ENCODE measurements at regions not wholly inside any gene's neighbourhood (a gene's known extent, or its start where the extent isn't known, plus 50 kb on each side); places are given as distances from the start of the nearest gene placed in this dataset.

- TF ChIP-seq, protein P1, sequence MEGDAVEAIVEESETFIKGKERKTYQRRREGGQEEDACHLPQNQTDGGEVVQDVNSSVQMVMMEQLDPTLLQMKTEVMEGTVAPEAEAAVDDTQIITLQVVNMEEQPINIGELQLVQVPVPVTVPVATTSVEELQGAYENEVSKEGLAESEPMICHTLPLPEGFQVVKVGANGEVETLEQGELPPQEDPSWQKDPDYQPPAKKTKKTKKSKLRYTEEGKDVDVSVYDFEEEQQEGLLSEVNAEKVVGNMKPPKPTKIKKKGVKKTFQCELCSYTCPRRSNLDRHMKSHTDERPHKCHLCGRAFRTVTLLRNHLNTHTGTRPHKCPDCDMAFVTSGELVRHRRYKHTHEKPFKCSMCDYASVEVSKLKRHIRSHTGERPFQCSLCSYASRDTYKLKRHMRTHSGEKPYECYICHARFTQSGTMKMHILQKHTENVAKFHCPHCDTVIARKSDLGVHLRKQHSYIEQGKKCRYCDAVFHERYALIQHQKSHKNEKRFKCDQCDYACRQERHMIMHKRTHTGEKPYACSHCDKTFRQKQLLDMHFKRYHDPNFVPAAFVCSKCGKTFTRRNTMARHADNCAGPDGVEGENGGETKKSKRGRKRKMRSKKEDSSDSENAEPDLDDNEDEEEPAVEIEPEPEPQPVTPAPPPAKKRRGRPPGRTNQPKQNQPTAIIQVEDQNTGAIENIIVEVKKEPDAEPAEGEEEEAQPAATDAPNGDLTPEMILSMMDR (conservative IDR thresholded peaks at IDR 0.05 in 1 of 2, IDR thresholded peaks at IDR 0.05 in 1 of 2; ENCODE audit: extremely low read depth in 1 of 2, insufficient read depth in 1 of 2, low read depth in 1 of 2, low read length in 2 of 2) = no peak
- TF ChIP-seq EZH2 (IDR thresholded peaks at IDR 0.05; ENCODE audit: borderline replicate concordance, low read length) = no peak
These were observed 529.5 kb downstream of the NTRK3 start for GRCh38 chr15:87727073-87727472.

Data from mammary epithelial cell (primary cell).